Mucosa of gallbladder (tissue), 1 donor: ENCODE measurements at regions not wholly inside any gene's neighbourhood (a gene's known extent, or its start where the extent isn't known, plus 50 kb on each side); places are given as distances from the start of the nearest gene placed in this dataset.
"Not testable (repeated sequence)": the region's sequence is repeated elsewhere in the genome, so short reads cannot be mapped to it uniquely, and the experiment has no call there.

ENCODE experiments used
- DNase-seq: peaks from one replicate; pipeline ENCODE4 v3.0.0-alpha.2; 2020; ENCODE audit warnings: low spot score
- donor health status: DM: no; HTN: no; CAD: no.

DNA sequence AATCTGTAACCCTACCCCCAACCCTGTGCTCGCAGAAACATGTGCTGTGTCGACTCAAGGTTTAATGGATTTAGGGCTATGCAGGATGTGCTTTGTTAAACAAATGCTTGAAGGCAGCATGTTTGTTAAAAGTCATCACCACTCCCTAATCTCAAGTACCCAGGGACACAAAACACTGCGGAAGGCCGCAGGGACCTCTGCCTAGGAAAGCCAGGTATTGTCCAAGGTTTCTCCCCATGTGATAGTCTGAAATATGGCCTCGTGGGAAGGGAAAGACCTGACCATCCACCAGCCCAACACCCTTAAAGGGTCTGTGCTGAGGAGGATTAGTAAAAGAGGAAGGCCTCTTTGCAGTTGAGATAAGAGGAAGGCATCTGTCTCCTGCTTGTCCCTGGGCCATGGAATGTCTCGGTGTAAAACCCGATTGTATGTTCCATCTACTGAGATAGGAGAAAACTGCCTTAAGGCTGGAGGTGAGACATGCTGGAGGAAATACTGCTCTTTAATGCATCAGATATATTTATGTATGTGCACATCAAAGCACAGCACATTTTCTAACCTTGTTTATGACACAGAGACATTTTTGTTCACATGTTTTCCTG lies 94.4 kb downstream of the LSM3 start:
- DNase-seq = not testable (repeated sequence)

DNA sequence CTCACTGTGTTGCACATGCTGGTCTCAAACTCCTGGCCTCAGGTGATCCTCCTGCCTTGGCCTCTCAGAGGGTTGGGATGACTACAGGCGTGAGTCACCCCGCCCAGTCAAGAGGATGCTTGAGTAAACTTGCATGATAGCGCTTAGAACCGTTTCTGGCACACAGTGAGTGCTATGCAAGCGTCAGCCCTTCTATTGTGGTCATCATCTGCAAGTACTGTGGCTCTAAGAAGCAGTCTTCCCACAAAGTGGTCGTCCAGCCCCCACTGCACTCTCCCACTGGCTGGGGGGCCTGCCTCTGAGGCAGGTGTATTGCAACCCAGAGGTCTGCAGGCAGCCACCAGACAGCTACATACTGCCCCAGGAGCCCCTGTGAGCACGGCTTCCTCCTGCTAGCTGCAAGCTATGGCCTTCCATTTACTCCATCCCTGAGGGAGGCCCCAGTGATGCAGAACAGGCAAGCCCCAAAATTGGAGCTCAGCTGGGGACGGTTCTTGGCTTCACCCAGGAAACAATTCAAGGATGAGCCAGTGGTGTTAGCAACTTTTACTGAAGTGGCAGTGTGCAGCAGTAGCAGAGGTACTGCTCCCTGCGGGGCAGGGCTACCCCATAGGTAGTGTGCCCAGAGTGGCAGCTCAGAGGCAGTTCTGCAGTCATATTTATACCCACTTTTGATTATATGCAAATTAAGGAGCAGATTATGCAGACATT lies 95.4 kb downstream of the LSM3 start:
- DNase-seq = no peak

DNA sequence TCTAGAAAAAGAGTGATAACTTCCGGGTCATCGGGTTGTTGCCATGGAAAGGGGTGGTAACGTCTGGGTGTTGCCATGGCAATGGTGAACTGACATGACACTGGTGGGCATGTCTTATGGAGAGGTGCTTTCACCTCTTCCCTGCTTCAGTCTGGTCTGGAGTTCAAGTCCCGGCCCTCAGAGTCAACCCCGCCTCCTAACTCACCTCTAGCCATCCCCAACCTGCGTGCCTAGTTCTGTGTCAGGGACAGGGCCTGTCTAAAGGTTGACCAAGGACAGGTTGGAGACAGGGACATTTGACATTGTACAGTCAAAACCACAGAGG lies 96.0 kb downstream of the LSM3 start:
- no peak for DNase-seq

DNA sequence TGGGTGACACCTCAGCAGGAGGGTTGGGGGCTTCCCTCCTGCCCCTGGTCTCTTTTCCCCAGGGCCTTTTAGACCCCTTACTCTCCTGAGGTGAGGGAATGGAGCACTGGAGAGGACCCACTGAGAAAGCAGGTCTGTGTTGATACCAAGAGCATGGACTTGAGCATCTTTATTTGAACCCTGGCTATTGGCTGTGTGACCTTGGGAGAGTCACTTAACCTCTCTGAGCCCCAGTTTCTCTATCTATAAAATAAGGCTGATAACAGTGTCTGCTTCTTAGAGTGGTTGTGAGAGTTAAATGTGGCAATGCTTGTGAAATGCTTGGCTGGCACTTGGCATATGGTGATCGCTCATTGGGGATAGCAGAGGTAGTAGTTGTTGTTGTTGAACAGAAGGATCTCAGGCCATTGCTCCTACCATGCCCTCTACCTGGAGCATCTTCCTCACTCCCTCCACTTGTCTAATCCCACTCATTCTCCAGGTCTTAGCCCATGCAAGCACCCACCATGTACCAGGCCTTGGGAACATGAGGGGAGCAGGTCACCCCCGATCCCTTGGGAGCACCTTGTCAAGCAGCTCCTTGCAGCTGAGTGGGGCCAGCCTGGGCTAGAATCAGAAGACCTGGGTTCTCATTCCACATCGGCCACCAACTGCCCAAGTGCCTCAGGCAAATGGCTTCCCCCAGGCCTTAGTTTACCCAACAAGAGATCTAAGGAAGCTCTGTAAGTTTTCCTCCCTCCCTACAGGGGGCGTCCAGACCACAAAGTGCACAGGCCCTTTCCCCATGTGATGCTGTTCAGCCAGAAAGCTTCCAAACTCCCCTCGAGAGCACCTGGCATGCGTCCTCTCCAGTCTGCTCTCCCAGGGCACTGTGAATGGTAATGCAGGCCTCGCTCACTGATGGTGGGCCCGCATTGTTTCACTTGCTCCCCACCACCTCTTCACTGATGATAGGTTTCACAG lies 96.7 kb downstream of the LSM3 start:
- no peak for DNase-seq

DNA sequence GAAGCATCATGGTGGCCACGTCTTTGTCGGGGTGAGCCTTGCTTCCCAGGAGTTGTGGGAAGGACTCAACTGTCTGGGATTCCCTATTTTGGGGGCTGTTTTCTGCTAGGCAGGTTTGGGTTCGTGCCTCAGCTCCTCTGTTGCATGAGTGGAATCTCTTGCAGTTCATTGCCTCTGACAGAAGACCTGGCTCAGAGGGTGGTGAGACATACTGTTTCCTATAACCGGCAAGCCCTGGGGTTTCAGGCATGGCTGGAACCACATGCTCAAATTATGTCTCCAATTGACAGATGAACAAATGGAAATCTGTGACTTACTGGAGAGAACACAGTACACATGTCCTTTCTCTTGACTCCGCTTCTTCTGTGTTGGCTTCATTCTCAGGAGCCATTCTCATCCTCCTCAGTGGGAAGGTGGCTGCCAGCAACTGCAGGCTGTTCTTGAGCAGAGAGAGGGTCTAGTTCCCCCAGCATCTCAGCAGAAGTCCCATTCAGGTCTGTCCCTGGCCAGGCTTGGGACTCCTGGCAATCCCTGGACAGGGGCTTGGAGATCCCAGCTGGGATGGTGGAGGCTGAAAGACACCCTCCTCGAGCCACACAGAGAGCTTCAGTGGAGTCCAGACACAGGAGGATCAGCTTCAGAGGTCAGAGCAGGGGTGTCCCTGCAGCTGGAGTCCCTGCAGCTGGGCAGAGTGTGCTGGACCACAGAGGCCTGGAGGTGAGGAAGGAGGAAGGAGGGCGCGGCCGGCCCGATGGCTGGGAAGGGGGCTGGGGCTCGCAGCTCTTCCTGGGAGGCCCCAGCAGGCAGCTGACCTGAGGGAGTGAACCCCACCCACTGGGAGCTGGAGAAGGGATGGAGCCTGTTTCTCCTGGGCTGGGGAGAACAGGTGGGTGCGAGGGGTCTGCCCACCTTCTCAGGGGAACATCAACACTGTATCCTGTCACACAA lies 97.6 kb downstream of the LSM3 start:
- DNase-seq = no peak

DNA sequence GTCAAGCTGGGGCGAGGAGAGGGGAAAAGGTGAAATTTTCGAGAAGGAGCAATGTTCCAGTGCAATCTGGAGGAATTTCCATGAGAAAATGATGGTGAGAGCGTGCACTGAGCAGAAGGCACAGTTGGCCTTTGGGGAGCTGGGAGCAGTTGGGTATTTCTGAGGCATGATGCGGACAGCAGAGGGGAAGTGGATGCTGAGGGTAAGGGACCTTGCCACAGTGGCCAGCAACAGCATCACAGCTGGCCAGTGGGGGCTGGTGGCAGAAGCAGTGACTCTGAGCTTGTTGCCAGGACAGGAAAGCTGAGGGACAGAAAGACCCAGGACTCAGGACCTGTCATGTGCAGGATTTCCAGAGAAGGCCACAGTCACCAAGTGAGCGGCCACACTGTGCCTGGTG lies 98.9 kb downstream of the LSM3 start:
- no peak for DNase-seq

DNA sequence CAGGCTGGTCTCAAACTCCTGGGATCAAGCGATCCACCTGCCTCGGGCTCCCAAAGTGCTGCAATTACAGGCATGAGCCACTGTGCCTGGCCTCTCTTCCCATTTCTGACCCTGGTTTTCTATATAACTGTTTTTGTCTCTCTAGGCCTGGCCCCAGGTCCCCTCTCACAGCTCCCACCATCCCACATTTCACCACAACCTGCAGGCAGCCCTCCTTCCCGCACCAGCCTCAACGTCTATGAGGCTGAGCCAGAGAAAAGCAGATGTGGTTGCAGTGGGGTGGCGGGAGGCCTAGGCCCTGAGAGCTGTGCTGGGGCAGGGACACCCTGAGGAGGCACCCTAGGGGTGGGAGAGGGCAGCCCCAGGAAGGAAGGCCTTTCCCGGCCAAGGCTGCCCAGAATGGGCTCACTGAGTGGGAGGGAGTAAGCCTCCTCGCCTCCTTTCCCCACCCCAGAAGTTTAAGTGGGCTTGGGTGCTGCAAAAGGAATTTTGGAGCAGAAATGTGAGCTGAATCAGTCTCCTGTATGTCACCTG lies 99.7 kb downstream of the LSM3 start:
- DNase-seq = no peak

DNA sequence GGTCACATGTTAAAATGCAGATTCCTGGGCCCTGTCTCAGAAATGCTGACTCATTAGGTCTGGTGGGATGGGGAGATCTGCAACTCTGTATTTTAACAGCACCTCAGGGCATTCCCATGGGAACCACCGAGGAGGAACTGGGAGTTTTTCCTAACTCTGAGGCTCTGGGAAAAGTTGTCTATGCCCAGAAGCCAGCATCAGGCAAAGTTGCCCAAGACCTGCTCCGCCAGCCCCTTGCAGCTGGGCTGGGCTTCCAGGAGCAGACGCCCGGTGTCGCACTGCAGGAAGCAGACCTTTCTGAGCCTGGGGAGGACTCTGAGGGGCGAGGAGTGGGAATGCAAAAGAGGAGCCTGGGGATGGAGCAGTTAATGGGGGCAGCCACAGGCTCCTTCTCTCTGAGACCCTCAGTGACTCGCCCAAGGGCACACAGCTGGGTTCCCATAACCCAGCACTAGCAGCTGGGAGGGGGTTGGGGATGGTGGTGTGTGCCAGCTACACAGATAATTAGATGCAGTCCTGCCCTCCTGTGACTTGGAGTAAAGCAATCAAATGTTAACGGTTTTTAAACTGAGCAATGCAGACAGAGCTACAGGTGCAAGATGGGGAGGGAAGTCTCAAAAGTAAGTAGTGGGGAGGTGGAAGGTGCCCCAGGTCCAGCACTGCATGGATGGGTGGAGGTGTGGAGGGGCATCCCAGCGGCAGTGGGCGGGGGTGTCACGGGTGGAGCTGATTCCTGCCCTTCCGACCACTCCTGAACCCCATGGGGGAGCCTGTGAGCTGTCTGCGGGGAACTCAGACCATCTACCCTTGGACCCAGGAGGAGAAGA lies 100.4 kb downstream of the LSM3 start:
- DNase-seq = no peak

DNA sequence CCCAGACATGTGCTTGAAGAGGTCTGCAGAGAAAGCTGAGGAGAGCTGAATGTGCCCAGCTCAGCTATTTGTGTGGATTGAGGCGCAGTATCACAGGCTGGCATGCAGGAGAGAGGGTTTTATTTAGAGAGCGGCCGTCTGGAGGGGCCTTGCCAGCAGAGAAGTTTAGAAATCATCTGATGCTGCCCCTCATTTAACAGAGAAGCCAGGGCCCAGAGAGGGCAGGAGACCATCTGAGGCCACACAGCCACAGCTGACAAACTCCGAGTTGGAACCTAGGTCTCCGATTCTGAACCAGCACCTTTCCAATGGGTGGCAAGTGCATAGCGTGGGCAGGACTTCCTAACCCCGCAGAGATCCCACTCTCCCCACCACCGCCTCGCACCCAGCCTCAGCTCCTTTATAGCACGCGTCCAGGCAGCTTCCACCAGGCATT lies 101.0 kb downstream of the LSM3 start:
- DNase-seq = no peak

GRCh38 chr3:14280326-14280725 lies 101.7 kb downstream of the LSM3 start:
- DNase-seq = no peak

DNA sequence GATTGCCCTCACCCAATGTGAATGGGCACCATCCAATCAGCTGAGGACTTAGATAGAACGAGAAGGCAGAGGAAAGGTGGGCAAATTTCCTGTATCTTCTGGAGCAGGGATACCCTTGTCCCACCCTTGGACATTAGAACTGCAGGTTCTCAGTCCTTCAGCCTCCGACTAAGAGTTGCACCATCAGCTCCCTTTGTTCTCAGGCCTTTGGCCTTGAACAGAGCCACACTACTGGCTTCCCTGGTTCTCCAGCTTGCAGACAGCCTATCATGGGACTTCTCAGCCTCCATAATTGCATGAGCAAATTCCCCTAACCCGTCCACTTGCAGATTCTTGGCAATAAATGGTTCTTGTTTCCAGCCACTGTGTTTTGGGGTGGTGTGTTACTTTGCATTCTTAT lies 102.4 kb downstream of the LSM3 start:
- no peak for DNase-seq

DNA sequence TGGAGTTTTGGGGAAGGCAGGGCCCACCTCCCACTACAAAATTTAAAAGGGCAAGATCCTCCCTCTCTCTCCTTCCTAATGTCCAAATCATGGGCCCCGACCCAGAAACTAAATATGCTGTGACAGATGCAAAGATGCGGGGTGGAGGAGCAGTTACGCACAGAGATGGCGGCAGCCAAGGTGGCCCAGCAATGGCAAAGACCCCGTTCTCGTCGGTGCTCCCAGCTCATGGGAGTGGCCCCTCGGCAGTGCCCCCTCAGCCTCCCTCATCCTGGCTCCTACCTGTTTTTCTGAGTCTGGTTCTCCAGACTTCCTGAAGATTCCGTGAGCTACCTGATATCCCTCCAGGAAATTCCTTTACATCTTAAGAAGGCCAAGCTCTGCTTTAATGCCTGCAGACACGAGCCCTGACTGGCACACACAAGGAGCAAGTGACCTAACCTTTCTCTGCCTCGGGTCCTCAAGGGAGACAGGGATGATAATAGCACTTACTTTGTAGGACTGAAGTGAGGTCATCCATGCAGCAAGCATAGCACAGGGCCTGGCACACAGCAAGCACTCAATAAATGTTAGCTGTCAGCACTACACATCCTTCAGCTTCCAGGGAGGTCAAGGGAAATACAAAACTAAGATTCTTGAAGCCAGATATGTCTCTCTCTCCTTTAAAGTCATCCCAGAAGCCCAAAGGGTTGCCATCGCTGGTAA lies 103.5 kb downstream of the LSM3 start:
- DNase-seq = no peak

- DNase-seq = no peak
Observed at GRCh38 chr3:14282706-14283075, 104.1 kb downstream of the LSM3 start.

GRCh38 chr3:14283092-14283812 lies 104.6 kb downstream of the LSM3 start:
- DNase-seq = no peak

- no peak for DNase-seq
Observed at GRCh38 chr3:14283813-14284438, 105.3 kb downstream of the LSM3 start.

GRCh38 chr3:14284694-14285547 lies 106.3 kb downstream of the LSM3 start:
- DNase-seq = no peak

DNA sequence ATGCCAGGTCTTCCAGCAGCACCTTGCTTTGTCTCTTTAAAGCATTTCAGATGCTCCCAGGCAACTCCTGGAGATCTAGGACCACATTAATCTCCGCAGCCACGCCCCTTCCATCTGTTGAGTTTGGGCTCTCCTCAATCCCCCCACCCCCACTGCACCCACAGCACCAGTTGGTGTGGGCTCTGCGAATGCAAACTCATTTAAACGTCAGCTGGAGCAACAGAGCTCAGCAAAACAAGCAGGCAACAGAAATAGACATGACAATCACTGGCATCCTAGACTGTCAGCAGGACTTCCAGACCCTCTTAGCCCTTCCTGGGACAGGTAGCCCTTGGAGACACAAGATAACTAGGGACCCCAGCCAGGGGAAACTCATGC lies 106.9 kb downstream of the LSM3 start:
- DNase-seq = no peak
